T-cell (primary cell): ENCODE measurements at regions not wholly inside any gene's neighbourhood (a gene's known extent, or its start where the extent isn't known, plus 50 kb on each side); places are given as distances from the start of the nearest gene placed in this dataset.

Source experiments
- ATAC-seq, 4 experiments: fragments of 200-7000 bp in 3 of 4; fragments of 150-1000 bp in 1 of 4; cut with Tn5 transposase; replicated peaks in 1 of 4; 1 replicate in 3 of 4; 2 replicates in 1 of 4; pipeline ENCODE4 v1.10.0; 2021; ENCODE audit warnings: moderate library complexity in 3 of 4, mild to moderate bottlenecking in 2 of 4, moderate number of reproducible peaks in 1 of 4
- CTCF ChIA-PET, 2 donors: fragments of 300-600 bp; sonication (Branson Sonifier 250); formaldehyde crosslinking; loops; one replicate each; lab custom pipeline; 2022; ENCODE audit warnings: antibody characterized with exemption in 2 of 2; lab: Charles Lee
- POLR2A ChIA-PET, 2 donors: fragments of 300-600 bp; sonication (Branson Sonifier 250); formaldehyde crosslinking; loops; one replicate each; lab custom pipeline; 2022; ENCODE audit warnings: antibody characterized with exemption in 2 of 2; lab: Charles Lee
- DNase-seq, 35 experiments: peaks; one replicate each; pipeline versions ENCODE4 v3.0.0 to v3.0.0-alpha.2; 2013 to 2023
- H3K27ac ChIP-seq: one replicate; pipeline ENCODE4 v1.5.1; 2013; ENCODE audit warnings: low read length
- H3K27me3 ChIP-seq, 2 experiments: replicated peaks in 1 of 2; 1 replicate in 1 of 2; 2 replicates in 1 of 2; pipeline versions ENCODE4 v1.6.1 to v1.7.0; 2013; ENCODE audit warnings: low read length in 1 of 2, mixed read lengths in 1 of 2; ENCODE audit not compliant: control insufficient read depth in 2 of 2, insufficient read depth in 2 of 2; ENCODE audit errors: extremely low read depth in 1 of 2
- H3K36me3 ChIP-seq, 2 donors: 1 replicate in 1 of 2; 2 replicates in 1 of 2; pipeline versions ENCODE4 v1.6.1 to v1.7.0; 2013; ENCODE audit warnings: low read length in 1 of 2; ENCODE audit not compliant: control insufficient read depth in 2 of 2, insufficient read depth in 1 of 2; ENCODE audit errors: extremely low read depth in 1 of 2
- H3K4me1 ChIP-seq, 2 experiments: 1 replicate in 1 of 2; 2 replicates in 1 of 2; pipeline versions ENCODE4 v1.6.1 to v1.7.0; 2013; ENCODE audit warnings: low read length in 2 of 2, mixed read lengths in 1 of 2; ENCODE audit not compliant: insufficient read depth in 2 of 2, control insufficient read depth in 1 of 2; ENCODE audit errors: extremely low read depth in 1 of 2
- H3K4me3 ChIP-seq, 2 donors: 1 replicate in 1 of 2; 2 replicates in 1 of 2; pipeline versions ENCODE4 v1.5.1 to v1.7.0; 2013; ENCODE audit warnings: mild to moderate bottlenecking in 2 of 2, low read length in 1 of 2, moderate library complexity in 1 of 2; ENCODE audit not compliant: control insufficient read depth in 1 of 2; ENCODE audit errors: extremely low read depth in 1 of 2
- H3K9me3 ChIP-seq: 2 replicates; pipeline ENCODE4 v1.7.0; 2013
- H3K27ac Mint-ChIP-seq, 2 donors: one replicate each; pipeline ENCODE4 v1.8.0; 2020 to 2021; ENCODE audit warnings: mild to moderate bottlenecking in 2 of 2, mixed read lengths in 2 of 2
- H3K27me3 Mint-ChIP-seq, 2 donors: one replicate each; pipeline ENCODE4 v1.8.0; 2021 to 2022; ENCODE audit warnings: mixed read lengths in 2 of 2
- H3K36me3 Mint-ChIP-seq: one replicate; pipeline ENCODE4 v1.8.0; 2021; ENCODE audit warnings: mixed read lengths
- H3K4me1 Mint-ChIP-seq, 3 donors: one replicate each; pipeline ENCODE4 v1.8.0; 2020 to 2022; ENCODE audit warnings: mixed read lengths in 3 of 3, mild to moderate bottlenecking in 1 of 3
- H3K4me3 Mint-ChIP-seq, 3 donors: one replicate each; pipeline ENCODE4 v1.8.0; 2020 to 2022; ENCODE audit warnings: mild to moderate bottlenecking in 3 of 3, mixed read lengths in 3 of 3, moderate library complexity in 3 of 3
- H3K9me3 Mint-ChIP-seq, 3 donors: one replicate each; pipeline ENCODE4 v1.8.0; 2020 to 2022; ENCODE audit warnings: mixed read lengths in 3 of 3
- WGBS: methylation state at CpG from one replicate; pipeline ENCODE4 v1.1.5; 2013; ENCODE audit warnings: missing lambda C conversion rate; ENCODE audit not compliant: insufficient coverage; 5-methylcytosine and 5-hydroxymethylcytosine counted together

DNA sequence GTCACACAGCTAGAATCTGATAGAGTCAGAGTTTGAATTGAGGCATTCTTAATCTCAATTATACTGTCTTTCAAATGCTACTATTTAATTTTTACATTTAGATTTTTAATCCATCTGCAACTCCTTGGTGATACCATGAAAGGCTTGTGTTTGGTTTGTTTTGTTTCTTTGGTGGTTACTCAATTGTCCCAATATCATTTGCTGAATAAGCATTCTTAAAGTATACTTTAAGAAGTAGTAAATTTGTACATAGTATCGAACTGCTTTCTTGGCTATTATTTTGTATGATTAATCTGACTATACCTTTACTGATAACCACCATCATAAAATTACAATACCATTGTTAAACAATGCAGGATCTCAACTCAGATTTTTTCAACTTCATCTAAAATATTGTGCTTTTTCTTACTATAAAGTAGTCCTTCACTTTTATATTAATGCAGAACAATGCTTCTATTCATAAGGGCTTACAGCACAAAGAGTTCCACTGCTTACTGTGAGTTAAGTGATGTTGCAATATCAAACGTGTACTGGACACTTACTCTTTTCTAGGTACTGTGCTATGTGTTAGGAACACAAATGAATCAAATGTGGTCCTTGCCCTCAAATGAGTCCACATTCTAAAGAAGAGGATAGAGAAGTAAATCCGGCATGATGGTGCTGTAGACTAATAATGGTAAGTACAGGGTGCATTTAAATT lies 111.2 kb upstream of the GRIA3 start:
- Mint-ChIP-seq H3K4me3 (no peak overlapping the region), H3K36me3 (no peaks in the 10 kb centered on the region), H3K9me3 (peaks cover 0 to 4% (median 0%) of the 10 kb centered on the region in 3 donors), H3K27me3 (peaks cover 0 to 10% of the 10 kb centered on the region in 2 donors), H3K4me1 (no peaks in the 10 kb centered on the region), H3K27ac (no peak overlapping the region)
- CTCF ChIA-PET, result no interaction called here
- ATAC-seq, result no peak
- Histone ChIP-seq H3K27ac (no peak overlapping the region), H3K36me3 (no peaks in the 10 kb centered on the region), H3K4me1 (no peaks in the 10 kb centered on the region), H3K4me3 (no peak overlapping the region), H3K9me3 (no peaks in the 10 kb centered on the region), H3K27me3 (no peaks in the 10 kb centered on the region)
- WGBS, result no CpG with 5 or more reads among the region's 3 CpGs
- no peak for DNase-seq
- POLR2A ChIA-PET, result no interaction called here

DNA sequence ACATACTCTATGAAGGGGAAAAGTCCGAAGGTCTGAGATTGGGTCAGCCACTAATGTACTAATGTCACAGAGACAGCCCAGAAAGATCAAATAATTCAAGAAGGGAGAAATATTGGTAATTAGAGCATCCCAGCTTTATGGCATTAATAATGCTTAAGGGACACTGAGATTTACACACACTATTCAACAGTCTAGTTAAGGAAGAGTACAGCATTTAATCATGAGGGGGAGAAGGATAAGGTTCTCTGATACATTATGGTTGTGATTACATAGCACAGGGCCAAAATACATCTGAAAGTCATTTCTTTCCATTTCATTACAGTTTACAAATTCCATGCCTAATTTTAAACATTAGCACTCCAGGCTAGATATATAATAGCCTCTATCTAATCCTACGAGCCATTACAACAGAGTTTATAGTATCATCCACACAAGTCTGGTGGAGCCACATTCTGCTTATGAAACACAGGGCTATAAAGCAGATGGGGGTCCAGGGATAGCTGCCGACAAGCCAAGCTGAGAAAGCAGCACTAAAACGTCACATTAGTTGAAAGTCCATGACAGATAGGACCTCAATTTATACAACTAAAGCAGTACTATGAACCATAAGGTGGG lies 108.0 kb upstream of the GRIA3 start:
- Histone ChIP-seq H3K4me3 (no peak overlapping the region), H3K9me3 (no peaks in the 10 kb centered on the region), H3K36me3 (no peaks in the 10 kb centered on the region), H3K27ac (no peak overlapping the region), H3K4me1 (no peaks in the 10 kb centered on the region), H3K27me3 (no peaks in the 10 kb centered on the region)
- peaks cover 0 to 12% of the 10 kb centered on the region in 2 donors for H3K27me3 Mint-ChIP-seq
- ATAC-seq (no peak), DNase-seq (no peak)
- no peaks in the 10 kb centered on the region for H3K36me3 Mint-ChIP-seq
- no peak overlapping the region for H3K27ac Mint-ChIP-seq
- peaks cover 0 to 4% (median 0%) of the 10 kb centered on the region in 3 donors for H3K9me3 Mint-ChIP-seq
- H3K4me3 Mint-ChIP-seq, result no peak overlapping the region
- H3K4me1 Mint-ChIP-seq, result no peaks in the 10 kb centered on the region
- no CpG with 5 or more reads among the region's 4 CpGs for WGBS
- CTCF ChIA-PET, result no interaction called here
- POLR2A ChIA-PET, result no interaction called here

DNA sequence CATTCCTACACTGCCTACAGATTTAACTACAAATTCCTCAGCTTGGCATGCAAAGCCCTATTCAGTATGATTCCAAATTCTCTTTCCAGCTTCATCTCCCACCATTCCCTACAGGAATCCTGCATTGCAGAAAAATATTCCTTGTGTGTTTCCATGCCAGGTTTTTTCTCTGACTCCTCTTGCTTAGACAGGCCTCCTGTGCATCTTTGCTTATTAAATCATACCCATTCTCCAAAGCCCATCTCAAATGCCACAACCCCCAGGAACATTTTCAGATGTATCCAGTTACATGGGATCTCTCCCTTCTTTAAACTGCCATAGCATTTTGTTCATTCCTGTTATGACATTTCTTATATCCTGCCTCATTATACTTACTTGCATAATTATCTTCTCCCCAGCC lies 106.4 kb upstream of the GRIA3 start:
- no peak for DNase-seq
- no peaks in the 10 kb centered on the region for H3K27me3 ChIP-seq
- H3K4me3 ChIP-seq, result no peak overlapping the region
- Mint-ChIP-seq H3K27me3 (peaks cover 0 to 12% of the 10 kb centered on the region in 2 donors), H3K9me3 (peaks cover 0 to 4% (median 0%) of the 10 kb centered on the region in 3 donors), H3K4me3 (no peak overlapping the region), H3K36me3 (no peaks in the 10 kb centered on the region), H3K27ac (no peak overlapping the region), H3K4me1 (no peaks in the 10 kb centered on the region)
- ChIA-PET POLR2A (no interaction called here), CTCF (no interaction called here)
- no peak for ATAC-seq
- no peaks in the 10 kb centered on the region for H3K36me3 ChIP-seq
- H3K4me1 ChIP-seq, result no peaks in the 10 kb centered on the region
- H3K9me3 ChIP-seq, result no peaks in the 10 kb centered on the region
- no peak overlapping the region for H3K27ac ChIP-seq

DNA sequence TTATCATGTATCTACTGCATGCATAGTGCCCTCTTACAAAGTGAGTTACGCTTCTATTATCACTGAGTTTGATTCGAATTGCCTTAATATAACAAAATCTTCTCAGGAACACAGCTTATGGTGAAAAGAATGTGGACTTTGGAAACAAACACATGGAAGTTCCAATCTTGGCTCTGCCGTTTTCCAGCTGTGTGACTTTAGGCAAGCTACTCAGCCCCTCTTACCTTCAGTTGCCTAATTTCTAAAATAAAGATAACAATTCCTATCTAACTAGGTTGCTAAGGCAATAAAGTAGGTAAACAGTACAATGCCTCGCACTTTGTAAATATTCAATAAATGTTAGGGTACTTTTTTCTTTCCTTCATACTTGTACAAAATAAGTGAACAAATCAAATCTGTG lies 104.0 kb upstream of the GRIA3 start:
- H3K27me3 ChIP-seq, result no peaks in the 10 kb centered on the region
- no peaks in the 10 kb centered on the region for H3K9me3 ChIP-seq
- no peaks in the 10 kb centered on the region for H3K36me3 ChIP-seq
- H3K4me1 ChIP-seq, result no peaks in the 10 kb centered on the region
- Mint-ChIP-seq H3K27me3 (peaks cover 0 to 12% of the 10 kb centered on the region in 2 donors), H3K4me3 (no peak overlapping the region), H3K9me3 (no peaks in the 10 kb centered on the region), H3K4me1 (no peaks in the 10 kb centered on the region), H3K27ac (no peak overlapping the region), H3K36me3 (no peaks in the 10 kb centered on the region)
- ChIA-PET CTCF (no interaction called here), POLR2A (no interaction called here)
- H3K4me3 ChIP-seq, result no peak overlapping the region
- ATAC-seq, result no peak
- DNase-seq, result no peak
- WGBS, result no CpG with 5 or more reads among the region's 4 CpGs
- no peak overlapping the region for H3K27ac ChIP-seq

DNA sequence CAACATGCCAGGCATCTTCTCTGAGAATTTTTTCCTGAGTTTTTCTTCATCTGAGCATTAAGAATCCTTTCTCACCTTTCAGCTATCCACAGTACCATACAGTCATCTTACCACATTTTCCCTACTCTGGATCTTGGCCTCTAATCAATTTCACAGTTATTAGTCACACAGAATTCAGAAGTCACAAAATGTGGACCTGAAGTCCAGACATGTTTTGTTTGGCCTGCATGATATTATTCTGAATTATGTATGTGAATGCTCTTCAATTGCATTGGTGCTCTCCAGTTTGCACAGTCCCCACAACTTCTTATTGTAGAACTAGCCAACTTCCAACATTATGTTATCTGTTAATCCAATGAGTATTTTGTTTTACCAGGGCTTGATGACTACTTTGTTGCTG lies 102.3 kb upstream of the GRIA3 start:
- H3K4me3 ChIP-seq, result no peak overlapping the region
- Mint-ChIP-seq H3K27ac (no peak overlapping the region), H3K4me3 (no peak overlapping the region), H3K27me3 (peaks cover 0 to 6% of the 10 kb centered on the region in 2 donors), H3K9me3 (no peaks in the 10 kb centered on the region), H3K36me3 (no peaks in the 10 kb centered on the region), H3K4me1 (no peaks in the 10 kb centered on the region)
- DNase-seq (no peak), ATAC-seq (no peak)
- no peak overlapping the region for H3K27ac ChIP-seq
- H3K4me1 ChIP-seq, result no peaks in the 10 kb centered on the region
- no peaks in the 10 kb centered on the region for H3K27me3 ChIP-seq
- H3K36me3 ChIP-seq, result no peaks in the 10 kb centered on the region
- ChIA-PET POLR2A (no interaction called here), CTCF (no interaction called here)
- H3K9me3 ChIP-seq, result no peaks in the 10 kb centered on the region

DNA sequence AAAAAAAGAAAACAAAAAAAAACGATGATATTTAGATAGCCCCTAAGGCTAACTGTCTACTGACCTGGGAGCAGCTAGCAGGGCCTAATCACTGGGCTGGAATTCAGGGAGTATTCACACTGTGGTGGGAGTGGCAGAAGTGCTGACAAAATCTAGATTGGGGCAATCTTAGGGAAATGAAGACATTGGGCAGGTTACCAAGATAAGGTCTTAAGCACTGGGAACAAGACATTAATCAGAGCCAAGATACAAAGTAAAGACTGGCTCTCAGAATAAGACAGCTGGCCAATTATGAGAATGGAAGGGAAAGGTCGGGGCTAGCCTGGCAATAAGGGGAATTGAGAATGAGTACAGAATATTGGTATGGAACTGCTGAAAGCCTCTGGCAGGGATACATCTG lies 100.2 kb upstream of the GRIA3 start:
- Histone ChIP-seq H3K36me3 (no peaks in the 10 kb centered on the region), H3K4me1 (no peaks in the 10 kb centered on the region), H3K9me3 (no peaks in the 10 kb centered on the region), H3K27ac (no peak overlapping the region), H3K4me3 (no peak overlapping the region), H3K27me3 (no peaks in the 10 kb centered on the region)
- no peaks in the 10 kb centered on the region for H3K4me1 Mint-ChIP-seq
- 57% methylated on average over 1 of the region's 2 CpGs for WGBS
- DNase-seq (no peak), ATAC-seq (no peak)
- no peak overlapping the region for H3K4me3 Mint-ChIP-seq
- ChIA-PET CTCF (no interaction called here), POLR2A (no interaction called here)
- H3K27me3 Mint-ChIP-seq, result peaks cover 0 to 4% of the 10 kb centered on the region in 2 donors
- no peaks in the 10 kb centered on the region for H3K9me3 Mint-ChIP-seq
- no peak overlapping the region for H3K27ac Mint-ChIP-seq
- no peaks in the 10 kb centered on the region for H3K36me3 Mint-ChIP-seq
